IPS-18c (cell line): ENCODE measurements at regions not wholly inside any gene's neighbourhood (a gene's known extent, or its start where the extent isn't known, plus 50 kb on each side); places are given as distances from the start of the nearest gene placed in this dataset.

Experiments
- H3K4me3 ChIP-seq: 2 replicates; pipeline ENCODE4 v1.7.0; 2013; ENCODE audit warnings: low read depth, mild to moderate bottlenecking, low read length, moderate library complexity; ENCODE audit not compliant: insufficient read depth
- H3K9me3 ChIP-seq: one replicate; pipeline ENCODE4 v1.6.1; 2013; ENCODE audit warnings: mild to moderate bottlenecking, low read length, moderate library complexity; ENCODE audit not compliant: control insufficient read depth, insufficient read depth

DNA sequence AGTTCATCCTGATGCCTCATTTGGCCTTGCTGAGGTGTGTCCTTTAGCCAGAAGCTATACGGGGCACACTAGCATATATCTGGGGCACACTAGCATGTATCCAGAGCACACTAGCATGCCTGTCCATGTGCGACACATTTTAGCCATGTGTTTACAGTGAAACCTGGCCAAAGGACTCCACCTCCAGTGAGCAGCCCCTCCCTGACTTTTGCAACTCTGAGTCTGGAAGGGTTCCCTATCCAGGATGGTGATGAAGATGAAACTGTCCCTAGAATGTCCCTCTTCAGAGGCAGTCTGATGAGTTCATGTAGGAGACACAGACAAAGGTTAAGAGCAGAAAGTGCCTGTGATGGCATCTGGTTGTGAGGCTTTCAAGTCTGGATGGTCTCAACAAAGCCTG lies 61.4 kb upstream of the LGALSL start:
- no peak overlapping the region for H3K4me3 ChIP-seq
- H3K9me3 ChIP-seq: no peaks in the 10 kb centered on the region

DNA sequence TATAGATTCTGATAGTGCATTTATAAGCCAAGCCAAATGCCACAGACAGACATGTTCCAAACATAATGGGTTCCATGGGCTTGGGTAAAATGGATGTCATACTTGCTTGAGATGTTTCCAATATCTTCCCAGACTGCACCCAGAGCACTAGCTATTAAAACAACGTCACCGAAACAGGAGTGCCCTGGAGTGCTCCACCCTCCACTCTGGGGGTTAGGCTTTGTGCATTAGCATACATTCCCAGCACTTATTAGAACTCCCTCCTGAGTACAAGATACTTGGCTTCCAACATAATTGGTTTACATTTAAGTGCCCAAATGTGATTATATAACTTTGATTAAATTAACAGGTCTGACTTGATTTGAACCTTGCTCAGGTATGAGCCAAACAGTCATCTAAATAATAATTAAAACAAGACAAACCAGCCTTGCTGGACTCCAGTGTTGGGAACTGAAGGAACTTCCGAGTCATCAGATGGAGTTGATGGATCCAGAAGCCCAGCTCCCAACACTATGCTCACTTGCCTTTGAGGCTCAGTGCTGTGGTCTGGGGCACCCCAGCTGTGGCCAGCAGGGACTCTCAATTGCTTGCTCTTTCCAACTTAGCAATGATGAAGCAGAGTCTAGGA lies 60.5 kb upstream of the LGALSL start:
- Histone ChIP-seq H3K4me3 (no peak overlapping the region), H3K9me3 (no peaks in the 10 kb centered on the region)

DNA sequence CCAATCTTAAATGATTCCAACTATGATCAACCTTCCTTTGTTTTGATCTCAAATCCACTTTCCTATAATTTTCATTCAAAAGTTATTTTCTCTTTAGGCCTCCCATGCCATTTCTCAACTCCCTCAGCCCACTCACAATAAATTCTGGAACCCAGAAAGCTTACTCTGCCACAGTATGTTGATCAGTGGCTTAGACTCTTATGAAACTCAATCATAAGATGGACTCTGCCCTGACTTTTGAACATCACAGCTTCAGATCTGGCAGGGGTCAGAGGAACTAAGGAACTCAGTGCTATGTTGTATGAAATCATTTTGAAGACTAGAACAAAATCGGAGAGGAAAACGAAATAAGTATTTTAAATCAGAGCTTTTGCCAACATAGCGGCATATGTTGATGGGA lies 59.8 kb upstream of the LGALSL start:
- H3K9me3 ChIP-seq: no peaks in the 10 kb centered on the region
- no peak overlapping the region for H3K4me3 ChIP-seq

DNA sequence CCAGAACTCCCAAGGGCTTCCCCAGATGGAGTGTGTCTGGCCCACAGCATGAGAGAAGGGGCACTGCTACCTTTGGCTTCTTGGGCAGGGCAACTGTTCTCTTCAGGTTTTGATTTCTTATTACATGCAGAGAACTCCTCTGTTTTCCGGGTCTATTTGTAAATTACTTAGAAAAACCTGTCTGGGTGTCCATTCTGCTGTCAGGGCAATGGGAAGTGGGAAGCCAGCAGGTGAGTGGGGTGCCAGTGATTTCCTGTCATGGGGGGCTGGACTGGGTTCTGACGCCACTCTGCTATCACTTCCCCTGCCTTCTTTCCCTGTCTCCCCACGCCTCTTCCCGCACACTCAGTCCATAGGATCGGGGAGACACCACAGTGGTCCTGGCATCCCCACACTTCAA lies 58.0 kb upstream of the LGALSL start:
- H3K9me3 ChIP-seq: no peaks in the 10 kb centered on the region
- H3K4me3 ChIP-seq: no peak overlapping the region; the same call in 1 of the 2 replicates

DNA sequence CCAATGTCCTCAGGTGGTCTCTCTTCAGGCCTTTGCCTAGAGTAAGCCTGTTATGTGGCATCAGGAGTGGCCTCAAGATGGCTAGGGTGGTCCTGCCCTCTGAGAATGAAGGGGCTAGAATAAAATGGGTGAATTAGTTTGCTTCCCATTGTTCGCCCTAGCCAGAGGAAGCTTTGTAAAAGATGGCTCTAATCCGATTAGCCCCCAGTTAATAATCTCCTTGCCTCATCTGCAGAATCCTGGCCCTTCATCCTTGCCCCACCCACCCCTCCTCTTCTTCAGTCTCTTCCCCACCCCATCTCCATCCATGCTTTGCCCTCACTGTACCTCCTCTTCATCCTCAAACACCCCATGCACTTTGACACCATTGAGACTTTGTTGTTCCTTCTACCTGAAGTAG lies 57.4 kb upstream of the LGALSL start:
- H3K9me3 ChIP-seq: no peaks in the 10 kb centered on the region
- H3K4me3 ChIP-seq: no peak overlapping the region

DNA sequence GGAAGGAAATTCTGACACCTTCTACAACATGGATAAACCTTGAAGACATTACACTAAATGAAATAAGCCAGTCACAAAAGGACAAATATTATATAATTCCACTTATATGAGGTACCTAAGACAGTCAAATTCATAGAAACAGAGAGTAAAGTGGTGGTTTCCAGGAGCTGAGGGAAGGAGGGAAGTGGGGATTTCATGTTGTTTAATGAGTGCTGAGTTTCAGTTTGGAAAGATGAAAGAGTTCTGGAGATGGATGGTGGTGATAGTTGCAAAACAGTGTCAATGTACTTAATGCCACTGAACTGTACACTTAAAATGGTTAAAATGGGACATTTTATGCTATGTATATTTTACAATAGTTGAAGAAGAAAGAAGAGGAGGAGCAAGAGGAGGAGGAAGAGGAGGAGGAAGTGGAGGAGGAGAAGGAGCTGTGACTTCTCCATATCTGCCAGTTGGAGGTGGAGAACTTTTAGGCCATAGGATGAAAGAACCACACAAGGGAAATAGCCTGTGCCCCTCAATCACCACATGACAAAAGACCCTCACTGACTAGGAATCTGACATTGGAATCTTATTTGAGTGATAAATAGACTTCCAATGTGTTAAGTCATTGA lies 55.3 kb upstream of the LGALSL start:
- Histone ChIP-seq H3K9me3 (no peaks in the 10 kb centered on the region), H3K4me3 (no peak overlapping the region)

DNA sequence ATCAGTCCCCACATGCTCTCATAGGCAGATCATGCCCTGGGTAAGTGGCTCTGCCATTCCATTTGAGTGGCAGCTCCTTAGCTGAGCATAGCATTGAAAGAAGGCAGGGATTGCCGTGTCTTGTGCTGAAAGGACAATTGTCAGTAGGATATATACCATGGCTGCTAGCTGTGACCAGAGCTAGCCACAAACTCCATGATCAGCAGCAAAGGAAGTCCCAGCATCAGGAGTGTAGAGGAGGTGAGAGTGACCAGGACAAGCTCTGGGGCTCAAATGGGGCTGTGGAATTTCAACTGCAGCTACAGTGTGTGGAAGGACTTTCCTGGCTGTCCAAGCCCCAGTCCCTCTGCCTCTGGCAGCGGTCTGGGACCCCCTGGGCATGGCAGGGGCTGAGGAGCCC lies 54.4 kb upstream of the LGALSL start:
- Histone ChIP-seq H3K9me3 (no peaks in the 10 kb centered on the region), H3K4me3 (no peak overlapping the region)

DNA sequence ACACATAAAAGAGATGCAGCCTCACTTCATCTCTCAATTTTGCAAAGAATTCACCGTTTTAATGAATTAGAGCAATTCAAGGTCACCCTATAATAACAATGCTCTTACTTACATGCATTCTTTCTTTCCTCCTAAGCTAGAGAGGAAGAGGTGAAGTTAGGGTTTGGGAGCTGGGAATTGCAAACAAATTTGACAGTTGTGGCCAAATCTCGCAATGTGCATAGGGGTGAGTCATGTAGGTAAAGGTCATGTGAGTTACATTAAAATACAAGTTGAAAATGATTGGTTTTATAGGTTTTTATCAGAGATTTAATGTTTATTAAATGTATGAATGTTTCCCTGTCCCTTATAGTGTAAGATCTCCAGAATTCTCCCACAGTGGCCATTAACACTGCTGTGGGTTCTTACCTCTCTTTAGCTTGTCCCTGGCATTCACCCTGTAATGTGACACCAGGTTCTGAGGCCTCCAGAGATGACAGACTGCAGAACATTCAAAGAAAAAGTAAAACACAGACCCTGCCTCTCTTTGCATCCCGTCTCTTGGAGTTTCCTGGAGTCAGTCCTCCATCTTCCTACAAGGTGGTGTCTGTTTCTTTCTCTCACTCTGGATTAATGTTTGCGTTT lies 53.7 kb upstream of the LGALSL start:
- Histone ChIP-seq H3K9me3 (no peaks in the 10 kb centered on the region), H3K4me3 (no peak overlapping the region)

DNA sequence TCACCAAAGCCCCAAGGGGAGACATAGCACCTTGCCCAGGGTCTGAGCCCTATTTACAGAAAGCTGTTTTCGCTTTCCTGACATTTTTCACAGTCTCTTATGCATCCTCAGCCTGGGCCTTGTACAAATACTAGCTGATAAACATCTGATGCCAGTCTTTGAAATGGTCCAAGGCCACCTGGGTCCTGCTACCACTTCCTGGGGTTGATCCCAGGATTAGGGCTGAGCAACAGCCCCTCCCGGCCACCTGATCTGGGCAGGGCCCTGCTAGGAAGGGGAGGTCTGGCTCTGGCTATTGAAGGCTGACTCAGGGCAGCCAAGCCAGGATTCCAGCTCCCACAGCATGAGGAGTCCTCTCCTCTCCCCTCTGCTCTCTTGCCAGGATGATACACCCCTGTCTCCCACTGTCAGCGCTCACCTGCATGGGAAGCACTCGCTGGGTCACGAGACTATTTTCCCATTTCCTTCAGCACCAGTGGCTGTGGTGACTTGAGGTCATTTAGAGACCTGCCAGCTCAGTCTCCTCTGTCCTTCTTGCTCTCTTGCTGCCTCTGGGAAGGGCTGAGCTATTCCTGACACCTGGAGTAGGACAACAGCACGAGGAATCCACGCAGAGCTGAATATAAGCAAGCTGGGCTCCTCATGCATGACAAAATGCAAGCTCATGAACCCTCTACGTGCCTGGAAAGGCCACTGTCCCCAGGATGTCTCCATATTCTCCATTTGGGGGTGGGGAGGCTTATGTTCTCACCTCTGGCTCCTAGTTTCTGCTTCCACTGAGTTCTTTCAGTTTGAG lies 53.0 kb upstream of the LGALSL start:
- H3K4me3 ChIP-seq: no peak overlapping the region
- no peaks in the 10 kb centered on the region for H3K9me3 ChIP-seq

DNA sequence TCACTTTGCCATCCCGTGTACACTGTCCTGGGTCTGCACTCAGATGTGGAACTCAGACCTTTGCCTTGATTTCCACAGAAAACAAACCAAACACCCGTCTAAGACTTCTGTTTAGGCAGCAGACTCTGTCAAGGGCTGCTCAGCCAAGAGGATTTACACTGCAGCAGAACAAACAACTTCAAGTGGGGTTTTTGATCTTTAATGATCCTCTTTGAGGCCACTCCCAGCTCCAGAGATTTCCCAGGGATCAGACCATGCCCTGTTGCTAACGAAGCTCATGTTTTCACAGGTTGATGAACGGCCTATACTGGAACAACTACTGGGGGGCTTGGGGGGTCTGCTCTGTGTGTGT lies 52.5 kb upstream of the LGALSL start:
- Histone ChIP-seq H3K9me3 (no peaks in the 10 kb centered on the region), H3K4me3 (no peak overlapping the region)

DNA sequence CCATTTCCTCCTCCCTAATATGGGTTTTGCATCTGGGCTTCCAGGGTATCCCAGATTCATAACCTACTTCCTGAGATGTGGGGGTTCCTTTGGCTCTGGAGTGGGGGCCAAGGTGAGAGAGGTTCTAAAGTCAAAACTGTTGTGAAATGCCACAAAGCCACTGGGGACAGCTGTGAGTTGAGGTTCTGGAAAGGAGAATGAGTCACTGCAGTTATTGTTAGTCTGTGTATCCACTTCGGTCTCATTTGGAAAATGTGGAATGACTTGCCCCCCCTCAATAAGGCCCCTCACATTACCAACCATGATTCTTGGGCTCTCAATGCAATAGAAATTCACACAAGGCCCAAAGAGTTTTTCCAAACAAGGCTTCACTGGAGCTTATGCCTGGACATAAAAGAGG lies 51.1 kb upstream of the LGALSL start:
- Histone ChIP-seq H3K4me3 (no peak overlapping the region), H3K9me3 (no peaks in the 10 kb centered on the region)

DNA sequence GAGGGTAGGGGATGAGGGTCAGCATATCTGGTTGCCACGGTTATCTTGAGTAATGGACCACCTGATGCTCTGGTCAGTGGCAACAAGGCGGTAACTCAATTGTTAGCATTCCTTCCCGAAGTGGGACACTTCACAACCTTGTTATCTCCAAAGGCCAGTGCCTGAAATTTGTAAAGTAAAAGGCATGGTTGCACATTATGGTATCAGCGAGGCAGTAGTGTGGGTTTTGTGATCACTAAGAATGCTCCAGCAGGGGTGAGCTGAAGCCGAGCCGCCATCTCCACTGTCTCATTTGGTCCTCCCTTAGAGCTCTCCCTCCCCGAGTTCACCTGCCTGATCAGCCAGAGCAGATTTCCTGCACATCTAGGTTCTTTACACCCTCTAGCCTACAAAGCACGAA lies 50.5 kb upstream of the LGALSL start:
- no peaks in the 10 kb centered on the region for H3K9me3 ChIP-seq
- no peak overlapping the region for H3K4me3 ChIP-seq

DNA sequence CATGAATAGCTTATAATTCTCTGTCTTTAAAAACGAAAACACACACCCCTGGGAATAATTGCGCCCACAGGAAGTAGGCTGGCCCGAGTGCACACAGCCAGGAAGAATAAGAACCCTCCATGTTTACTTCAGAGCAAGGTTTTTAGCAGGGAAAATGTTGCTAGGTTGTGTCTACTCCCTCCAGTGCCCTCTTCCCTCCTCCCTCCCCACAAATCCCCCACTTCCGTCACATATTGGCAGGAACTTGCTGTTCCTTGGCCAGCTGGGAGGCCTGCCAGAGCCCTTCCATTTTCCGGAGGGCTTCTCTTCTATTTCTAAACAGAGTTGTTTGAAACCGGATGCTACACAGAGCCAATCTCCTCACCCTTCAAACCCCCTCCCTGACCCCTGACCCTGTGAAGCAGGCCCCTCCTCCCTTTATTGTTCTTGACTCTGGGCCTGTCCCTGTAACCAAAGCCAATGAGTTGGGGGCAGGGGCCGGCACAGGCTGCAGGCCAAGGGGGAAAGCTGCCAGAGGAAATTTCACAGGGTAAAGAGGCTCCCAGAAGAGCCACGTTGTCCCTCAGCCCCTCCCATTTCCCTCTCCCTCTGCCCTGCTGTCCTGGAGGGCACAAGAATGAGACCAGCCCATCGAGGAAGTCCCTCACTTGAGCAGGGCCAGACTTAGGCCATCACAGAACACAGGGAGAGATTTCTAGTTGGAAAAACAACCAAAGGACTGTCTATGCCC lies 49.8 kb upstream of the LGALSL start:
- Histone ChIP-seq H3K4me3 (peak overlapping the region; percentile 32), H3K9me3 (no peaks in the 10 kb centered on the region)
